ENCODE measurements at regions not wholly inside any gene's neighbourhood (a gene's known extent, or its start where the extent isn't known, plus 50 kb on each side); places are given as distances from the start of the nearest gene placed in this dataset.

DNA sequence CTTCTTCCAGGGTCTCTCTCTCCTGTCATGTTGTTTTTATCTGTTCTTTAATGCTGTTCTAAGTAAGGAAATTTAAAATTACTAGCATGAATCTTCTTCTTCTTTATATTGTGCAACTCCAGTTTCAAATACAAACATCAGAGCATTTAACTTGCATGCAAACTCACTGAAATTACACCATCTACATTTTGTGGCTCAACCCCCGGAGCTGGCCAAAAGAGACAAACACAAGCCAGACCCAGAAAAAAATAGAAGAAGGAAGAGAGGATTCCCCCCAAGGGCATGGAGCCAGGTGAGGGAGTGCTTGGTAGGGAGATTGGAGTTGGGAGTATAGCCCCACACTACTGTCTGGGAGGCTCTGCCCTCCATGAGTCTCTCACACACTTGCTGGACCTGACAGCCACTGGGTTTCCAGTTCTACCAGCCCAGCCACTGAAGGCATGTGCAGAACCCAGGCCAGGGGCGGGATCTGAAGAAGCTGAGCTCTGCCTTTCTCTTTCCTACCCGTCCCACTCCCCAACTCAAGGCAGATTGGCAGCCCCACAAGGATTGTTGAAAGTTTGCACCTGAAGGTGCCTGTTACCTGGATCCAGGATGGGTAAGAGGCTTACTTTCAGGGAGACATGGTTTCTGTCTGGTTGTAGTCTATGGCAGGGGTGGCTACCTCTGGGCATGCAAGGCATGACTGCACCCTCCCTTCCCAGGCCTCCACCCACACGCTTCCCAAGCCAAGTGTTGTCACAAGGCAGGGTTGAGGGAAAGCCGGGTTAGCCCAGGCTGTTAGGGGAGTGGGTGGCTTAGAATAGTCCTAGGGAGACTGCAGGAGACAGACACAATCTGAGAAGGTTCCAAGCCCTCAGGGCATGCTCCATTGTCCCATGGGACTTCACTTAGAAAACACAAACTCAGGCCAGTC, 297.2 kb downstream of the TGFB2 start:
- no peak for DNase-seq (ENCODE audit: low read depth)

DNA sequence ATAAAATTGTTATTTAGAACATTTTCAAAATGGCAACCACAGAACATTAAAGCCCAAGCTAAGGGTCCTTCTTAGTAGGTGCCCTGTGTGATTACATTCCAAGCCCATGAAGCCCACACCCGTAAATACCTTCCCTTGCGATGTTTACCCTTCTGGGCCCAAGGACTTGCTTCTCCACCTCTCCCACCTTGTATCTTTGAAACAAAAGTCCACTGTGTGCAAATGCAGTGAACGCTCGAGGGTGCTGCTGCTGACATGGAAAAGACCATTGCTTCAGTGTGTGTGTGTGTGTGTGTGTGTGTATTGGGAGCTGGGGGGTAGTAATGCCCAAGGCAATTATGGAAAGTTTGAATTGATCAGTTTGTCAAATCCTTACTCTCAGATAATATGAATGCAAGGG, 298.1 kb downstream of the TGFB2 start:
- no peak for DNase-seq (ENCODE audit: low read depth)

DNA sequence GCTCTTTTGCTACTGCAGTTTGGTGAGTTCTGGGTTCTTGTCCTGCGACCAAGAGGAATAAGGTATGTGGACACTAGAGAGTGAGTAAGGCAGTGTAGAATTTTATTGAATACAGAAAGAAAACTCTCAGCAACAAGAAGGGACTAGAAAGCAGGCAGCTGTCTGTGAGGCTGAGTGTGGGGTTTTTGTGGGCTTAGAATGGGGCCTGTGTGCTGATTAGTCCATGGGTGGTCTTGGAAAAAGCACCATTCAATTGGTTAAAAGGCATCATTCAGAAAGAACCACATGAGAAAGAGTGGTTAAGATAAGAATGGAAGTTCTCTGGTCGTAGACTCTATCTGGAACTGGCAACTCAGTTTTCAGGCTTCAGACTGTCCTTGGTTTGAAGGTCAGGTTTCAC, 298.8 kb downstream of the TGFB2 start:
- no peak for DNase-seq (ENCODE audit: low read depth)

DNA sequence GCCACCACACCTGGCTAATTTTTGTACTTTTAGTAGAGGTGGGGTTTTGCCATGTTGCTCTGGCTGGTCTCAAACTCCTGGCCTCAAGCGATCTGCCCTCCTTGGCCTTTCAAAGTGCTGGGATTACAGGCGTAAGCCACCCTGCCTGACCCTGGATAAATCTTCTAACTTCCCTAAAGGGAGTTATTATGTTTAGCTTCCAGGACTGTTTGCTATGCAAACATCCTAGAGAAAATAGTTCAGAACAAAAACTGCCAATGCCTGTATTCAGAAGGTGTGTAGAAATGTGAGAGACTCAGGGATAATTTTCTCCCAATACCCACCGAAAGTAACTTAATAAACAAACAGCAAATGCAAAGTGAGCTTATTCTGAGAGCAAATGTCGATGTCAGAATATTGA, 301.2 kb downstream of the TGFB2 start:
- no peak for DNase-seq (ENCODE audit: low read depth)

DNA sequence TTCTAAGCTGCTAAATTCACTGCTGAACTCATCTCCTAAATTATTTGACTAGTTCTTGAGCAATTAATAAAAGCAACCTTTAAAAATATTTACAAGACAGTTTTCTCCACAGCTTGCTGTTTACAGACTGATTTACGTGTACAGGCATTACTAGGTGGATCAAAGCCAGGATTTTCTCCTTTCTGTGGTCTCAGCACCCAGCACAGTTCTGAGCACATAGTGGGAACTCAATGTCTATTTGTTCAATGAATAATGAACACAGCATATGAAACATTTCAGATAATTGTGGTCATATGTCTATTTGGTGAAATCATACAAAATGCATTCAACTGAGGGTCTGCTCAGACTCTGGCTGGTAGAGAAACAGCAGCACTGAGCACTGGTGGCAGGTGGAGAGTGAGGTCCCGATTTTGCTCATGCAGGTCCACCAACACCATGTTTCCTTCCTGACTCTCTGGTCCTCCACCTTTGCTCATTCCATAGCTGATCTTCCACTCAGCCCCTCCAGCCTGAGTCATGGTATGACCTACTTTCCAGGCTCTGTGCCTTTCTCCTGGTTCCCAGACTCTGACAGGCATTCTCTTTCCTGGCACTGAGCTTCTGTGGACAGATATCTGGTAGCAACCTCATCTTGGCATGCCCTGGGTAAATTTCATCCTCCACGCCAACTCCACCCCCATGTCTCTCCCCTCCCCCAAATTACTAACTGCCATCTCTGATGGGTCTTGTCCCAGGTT, 311.3 kb downstream of the TGFB2 start:
- DNase-seq (ENCODE audit: low read depth) = no peak

DNA sequence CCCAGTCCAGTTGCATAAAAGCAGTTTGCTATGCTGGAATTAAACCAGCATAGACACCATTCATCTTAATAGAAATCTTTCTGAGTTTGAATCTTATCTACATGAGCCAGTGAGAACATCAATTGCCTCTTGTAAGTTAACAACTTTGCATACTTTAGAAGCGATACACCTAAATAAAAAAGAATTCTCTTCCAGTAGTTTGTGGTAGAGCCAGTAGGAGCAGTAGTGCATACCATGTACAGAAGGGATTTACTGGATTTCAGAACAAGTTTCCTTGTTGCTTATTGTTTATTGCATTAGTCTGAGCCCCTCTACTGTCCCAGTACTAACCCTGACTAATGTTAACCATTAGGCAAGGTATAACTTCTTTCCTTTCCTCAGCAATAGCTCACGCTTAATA, 313.1 kb downstream of the TGFB2 start:
- no peak for DNase-seq (ENCODE audit: low read depth)

DNA sequence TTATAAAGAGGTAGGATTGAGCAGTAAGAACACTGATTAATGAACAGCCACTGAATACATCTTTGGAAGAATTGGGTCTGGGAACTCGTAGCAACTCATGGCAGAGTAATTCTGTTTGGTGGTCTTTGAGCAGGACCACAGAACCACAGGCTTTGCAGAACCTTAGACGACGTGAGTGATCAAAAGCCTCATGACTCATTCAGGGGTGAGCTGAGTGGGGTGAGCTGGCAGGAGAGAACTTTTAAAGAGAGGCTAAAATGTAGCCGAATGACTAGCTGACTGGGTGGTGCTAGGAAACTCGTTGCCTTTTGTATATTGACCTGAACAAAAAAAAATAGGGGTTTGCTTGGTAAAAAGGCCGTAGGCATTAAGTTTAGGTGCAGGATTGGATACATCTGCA, 313.8 kb downstream of the TGFB2 start:
- no peak for DNase-seq (ENCODE audit: low read depth)

DNA sequence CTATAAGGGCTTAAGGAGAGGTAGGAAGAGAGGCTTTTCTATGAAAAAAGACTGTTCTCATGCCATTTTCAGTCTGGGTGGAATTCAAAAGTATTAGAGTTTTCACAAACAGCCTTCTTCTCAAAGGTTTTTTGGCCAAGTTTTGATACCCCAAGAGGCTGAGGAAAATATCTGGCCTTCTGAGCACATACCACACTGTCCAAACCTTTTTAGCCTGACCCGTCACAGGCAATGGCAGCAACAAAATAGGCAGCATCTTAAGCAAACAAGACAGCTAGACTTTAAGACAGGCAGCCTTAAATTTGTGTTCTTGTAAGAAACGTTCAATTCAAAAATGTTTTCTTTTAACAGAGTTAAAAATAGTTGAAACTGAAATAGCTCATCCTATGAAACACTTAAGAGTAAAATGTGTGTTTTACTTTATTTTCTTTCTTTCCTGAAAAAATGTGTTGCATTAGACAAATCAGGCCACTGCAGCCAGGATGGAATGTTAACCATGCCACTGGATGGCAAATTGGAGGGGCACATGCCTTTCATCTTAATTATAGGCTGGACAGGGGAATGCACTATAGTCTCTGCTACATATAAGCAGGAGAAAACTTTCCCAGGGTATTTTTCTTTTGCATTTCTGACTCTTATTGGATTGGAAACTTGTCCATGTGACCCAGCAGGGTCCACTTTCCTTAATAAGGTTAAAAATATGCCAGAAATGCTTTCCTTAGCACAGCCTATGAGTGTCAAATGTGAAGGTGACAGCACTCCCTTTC, 315.0 kb downstream of the TGFB2 start:
- no peak for DNase-seq (ENCODE audit: low read depth)

DNA sequence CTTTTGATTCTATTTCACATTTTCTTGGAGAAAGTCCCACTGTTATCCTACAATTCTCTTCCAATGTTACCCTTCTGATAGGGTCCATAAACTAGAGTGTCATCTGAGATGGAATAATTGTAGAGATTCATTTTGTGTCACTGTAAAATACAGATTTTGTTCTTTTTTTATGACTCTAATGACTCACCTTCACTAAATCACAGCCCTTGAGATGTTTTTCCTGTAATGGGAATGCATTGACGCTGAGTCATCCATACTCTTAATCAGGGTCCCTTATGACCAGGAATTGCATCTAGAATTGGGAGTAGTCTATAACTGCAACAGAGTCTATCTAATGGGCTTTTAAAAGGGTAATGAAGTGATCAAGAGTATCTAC, 315.5 kb downstream of the TGFB2 start:
- DNase-seq (ENCODE audit: low read depth) = no peak

DNA sequence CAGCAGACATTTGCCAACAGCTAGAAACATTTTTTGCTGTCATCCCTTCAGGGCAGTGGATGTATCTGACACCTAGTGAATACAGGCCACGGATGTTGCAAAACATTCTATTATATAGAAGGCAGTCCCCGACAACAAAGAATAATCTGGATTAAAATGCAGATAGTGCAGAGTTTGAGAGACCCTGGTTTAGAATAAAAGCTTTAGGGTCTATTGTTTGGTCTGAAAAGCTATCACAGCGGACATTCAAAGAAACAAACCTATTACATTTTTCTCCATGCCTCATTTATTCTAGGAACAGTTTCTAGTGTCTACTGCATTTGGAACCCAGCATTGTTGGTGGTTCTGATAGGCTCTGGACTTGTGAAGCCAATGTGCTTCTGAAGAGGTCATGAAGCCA, 316.3 kb downstream of the TGFB2 start:
- DNase-seq (ENCODE audit: low read depth) = no peak

DNA sequence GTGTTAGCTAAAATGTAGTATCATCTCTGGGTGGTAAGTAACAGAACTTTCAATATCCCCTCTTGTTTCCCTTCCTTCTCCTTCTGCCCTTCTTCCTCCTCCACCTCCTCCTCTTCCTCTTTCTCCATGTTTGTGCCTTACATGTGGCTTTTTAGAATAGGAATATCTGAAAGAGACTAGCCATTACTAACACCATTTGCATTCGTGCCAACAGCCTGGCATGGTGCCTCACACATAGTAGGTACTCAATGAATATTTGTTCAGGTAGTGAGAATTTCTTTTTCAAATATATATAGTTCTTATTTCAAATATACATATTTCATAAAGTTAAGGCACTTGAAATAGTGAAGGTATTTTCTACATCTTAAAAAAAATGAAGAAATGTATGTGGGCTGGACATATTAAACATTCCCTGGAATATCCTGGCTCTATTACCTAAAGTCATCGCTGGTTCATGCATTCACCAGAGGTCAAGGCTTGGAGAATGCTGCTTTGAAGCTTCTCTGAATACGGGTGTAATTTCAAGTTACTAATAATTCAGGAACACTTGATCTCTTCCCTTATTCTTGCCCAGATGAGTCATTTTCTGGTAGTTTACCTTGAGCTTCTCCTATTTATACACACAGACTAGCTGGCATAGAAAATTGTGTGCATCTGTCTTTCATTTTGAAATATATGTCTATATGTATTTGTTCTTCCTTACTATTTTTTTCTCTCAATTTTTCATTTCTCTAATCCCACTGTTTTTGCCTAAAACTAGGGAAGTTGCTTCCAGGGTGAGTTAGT, 319.4 kb downstream of the TGFB2 start:
- DNase-seq (ENCODE audit: low read depth) = no peak

DNA sequence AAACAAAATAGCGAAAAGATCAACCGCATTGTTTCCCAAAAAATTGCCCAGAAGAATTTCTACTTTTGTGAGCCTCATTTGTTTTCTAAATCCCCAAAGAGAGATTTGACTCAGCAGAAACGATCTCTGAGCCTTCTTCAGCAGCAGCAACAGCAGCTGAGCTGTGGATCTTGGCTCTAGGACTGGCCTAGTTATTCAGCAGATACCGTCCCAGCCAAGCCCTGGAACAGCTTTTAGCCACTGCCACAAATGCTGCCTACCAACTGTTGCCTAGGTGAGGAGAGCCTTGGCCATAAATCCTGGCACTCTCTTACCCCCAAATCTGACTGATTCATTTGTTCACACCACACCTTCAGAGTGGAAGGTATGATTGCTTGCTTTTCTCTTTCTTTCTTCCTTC, 320.1 kb downstream of the TGFB2 start:
- DNase-seq (ENCODE audit: low read depth) = no peak

DNA sequence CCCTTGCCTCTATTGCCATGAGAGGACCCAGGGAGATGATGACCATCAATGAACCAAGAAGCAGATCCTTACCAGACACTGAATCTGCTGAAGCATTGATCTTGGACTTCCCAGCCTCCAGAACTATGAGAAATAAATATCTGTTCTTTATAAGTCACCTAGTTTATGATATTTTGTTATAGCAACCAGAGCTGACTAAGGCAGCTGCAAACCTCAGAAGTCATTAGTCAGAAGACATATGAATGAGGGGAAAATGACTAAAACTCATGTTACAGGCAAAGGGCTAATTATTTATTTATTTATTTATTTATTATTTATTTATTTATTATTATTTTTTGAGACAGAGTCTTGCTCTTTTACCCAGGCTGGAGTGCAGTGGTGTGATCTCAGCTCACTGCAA, 321.1 kb downstream of the TGFB2 start:
- no peak for DNase-seq (ENCODE audit: low read depth)

DNA sequence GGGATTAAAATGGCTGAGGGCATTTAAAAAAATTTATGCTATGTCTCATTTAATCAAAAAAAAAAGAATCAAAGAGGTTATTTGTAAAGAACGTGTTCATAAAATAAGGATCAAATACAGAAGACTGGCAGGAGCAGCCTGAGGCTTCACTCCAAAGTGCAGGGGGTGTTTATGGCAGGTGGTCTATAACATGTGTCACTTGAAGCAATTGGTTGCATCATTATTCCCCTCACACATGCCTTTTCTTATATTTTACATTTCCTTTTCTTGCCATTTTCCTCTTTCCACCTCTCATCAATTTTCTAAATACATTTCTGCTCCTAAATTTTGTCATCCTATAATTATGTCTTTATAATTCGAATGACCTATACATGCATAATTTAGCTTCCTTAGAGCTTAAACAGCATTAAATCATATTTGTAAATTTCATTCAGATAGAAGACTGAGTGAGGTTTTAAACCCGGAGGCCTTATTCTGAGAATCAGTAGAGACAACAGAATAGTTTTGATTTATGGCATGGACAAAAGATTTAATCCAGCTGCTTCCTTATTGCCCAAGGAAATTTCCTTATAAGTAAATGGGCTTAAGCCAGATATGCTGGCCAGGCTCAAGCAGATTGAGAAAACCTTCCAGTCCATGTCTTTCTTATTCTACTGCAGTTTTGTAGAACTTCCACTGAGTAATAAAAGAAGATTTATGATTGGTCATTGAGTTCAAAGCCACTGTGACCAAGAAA, 322.8 kb downstream of the TGFB2 start:
- no peak for DNase-seq (ENCODE audit: low read depth)

DNA sequence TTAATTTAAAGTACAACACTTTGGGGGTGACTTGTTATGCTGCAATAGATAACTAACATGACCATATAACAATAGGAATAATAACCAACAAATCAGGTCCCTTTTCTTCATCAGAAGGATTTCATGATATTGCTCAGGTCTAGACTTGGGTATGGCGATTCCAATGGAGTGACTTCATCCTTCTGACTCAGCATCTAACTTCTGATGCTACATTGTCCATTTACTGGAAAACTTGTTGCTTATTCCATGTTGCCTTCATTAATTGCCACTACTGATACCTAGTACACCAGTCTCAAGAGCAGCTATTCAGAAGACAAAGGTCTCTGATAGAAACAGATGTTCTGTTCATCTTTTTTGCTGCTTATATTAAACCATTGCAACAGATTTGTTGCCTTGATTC, 324.3 kb downstream of the TGFB2 start:
- no peak for DNase-seq (ENCODE audit: low read depth)

DNA sequence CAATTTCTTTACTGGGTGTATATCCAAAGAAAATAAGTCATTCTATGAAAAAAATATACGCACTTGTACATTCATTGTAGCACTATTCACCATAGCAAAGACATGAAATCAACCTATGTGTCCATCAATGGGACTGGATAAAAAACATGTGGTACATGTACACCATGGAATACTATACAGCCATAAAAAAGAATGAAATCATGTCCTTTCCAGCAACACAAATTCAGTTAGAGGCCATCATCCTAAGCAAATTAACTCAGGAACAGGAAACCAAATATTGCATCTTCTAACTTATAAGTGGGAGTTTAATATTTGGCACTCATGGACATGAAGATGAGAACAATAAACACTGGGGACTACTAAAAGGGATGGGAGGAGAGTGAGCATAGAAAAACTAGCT, 325.7 kb downstream of the TGFB2 start:
- DNase-seq (ENCODE audit: low read depth) = no peak

DNA sequence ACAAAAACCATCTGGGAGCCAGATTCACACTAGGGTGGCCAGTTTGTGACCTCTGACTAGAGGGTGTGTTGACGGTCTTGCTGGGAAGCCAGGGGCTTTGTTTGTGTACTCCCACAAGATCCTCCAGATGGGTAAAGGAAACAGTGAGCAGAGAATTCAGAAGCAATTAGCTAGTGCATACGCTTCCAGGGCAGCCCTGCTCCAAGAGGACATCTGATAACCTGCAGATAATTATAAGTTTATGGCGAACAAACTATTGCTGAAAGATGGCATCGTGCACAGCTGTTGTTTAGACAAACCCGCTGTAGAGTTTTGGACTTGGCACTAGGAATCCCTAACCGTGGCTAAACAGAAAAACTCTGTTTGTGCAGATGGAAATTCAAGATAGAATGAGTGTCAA, 326.4 kb downstream of the TGFB2 start:
- no peak for DNase-seq (ENCODE audit: low read depth)

DNA sequence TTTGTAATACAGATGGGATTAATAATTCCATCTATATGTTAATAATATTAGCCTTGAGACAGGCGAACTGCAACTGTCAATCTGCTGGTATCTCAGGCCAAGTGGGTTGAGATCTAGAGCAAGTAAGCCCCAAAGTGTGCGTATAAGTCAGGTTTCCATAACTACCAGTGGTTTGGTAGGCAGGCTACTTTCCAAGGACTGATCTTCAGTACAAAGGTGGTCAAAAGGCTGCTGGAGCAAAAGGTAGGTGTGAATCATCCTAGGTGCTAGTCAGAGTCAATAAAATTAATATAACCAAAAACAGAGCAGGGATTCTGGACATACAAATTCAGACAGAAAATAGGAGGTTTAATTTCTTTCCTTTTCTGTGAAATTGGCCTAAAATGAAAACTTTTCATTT, 328.0 kb downstream of the TGFB2 start:
- no peak for DNase-seq (ENCODE audit: low read depth)

DNA sequence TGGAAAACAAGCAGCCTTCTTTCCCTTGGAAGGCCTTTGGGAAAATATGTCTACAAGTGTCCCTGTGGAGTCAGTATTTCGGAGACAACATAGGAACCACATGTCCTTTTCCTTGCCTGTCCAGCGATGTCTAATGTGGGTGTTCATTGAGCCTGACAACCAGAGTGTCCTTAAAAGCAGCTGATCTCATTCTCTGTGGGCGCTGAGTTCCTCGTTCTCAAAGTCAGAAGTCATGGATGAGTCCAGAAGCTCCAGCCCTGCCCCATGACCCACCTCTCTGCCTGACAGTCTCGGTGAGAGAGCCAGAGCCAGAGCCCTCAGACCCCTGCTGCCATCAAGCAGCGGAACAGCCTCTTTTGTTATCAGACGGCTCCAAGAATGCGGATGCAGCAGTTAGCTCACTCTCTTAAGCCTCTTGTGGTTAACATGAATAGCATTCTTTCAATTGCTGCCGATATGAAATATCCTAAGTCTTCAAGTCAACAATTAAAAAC, 329.2 kb downstream of the TGFB2 start:
- DNase-seq (ENCODE audit: low read depth) = no peak

DNA sequence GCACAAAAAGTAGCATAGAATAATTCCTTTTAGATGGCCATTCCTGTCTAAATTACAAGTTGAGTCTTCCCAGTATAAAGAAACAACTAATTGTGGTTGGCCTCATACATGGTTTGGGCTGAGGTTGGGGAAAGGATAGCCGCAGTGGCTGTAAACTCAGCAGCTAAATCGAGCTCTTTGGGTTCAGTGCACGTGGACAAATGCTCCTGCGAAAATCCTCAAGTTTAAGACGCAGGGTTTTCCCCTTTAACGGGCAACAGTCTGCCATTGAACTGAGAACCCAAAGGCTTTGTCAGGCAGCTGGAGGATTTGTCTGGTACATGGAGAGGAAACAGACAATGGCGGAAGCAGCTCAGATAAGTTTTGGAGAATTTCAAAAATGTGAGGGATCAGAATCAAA, 331.9 kb downstream of the TGFB2 start:
- no peak for DNase-seq (ENCODE audit: low read depth)

DNA sequence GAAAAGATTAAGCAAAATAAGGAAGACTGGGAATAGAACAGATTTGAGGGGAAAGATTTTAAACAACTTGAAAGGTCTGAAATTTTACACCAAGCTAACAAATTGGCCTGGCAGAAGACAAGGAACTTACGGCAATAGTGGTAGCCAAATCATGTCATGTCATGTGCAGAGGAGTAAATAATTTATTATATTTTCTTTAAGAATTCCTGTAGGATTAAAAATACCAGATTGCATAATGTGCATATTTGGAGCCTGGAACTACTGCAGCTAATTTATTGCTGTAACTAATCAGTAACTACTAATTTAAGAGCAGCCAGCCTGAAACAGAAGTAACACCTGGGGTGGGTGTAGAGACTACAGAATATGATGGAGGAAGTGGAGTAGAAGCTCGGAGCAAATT, 334.3 kb downstream of the TGFB2 start:
- DNase-seq (ENCODE audit: low read depth) = no peak

Measured in activated T-cell treated with anti-CD3 and anti-CD28 coated beads for 24 hours (primary cell).